ENCODE measurements at regions not wholly inside any gene's neighbourhood (a gene's known extent, or its start where the extent isn't known, plus 50 kb on each side); places are given as distances from the start of the nearest gene placed in this dataset.

DNA sequence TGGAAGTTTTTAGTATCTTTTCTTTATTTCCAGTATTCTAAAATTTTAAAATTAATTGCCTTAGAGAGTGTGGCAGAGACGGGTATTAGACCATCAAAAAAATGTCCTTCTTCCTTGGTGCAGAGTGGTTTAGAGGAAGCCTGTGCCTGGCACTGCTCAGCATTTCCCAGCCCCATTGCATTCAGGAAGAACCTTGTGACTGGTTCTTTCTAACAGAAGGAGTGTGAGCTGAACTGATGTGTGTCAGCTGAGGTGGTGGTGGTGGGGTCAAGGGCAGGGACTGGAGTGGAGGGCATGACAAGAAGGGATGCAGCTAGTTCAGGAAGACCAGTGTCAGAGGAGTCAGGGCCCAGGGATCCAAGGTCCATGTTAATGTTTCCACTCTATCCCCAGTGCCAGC, 58.7 kb upstream of the FDX1 start:
- peaks cover 14 to 15% of the 10 kb centered on the region in 2 donors for H3K4me1 ChIP-seq
- H3K36me3 ChIP-seq = no peaks in the 10 kb centered on the region
- 92 to 100% methylated on average over 1 of the region's 1 CpG for WGBS, 2 donors
- TF ChIP-seq POLR2A (IDR thresholded peaks at IDR 0.05) = no peak
- TF ChIP-seq, protein P1, sequence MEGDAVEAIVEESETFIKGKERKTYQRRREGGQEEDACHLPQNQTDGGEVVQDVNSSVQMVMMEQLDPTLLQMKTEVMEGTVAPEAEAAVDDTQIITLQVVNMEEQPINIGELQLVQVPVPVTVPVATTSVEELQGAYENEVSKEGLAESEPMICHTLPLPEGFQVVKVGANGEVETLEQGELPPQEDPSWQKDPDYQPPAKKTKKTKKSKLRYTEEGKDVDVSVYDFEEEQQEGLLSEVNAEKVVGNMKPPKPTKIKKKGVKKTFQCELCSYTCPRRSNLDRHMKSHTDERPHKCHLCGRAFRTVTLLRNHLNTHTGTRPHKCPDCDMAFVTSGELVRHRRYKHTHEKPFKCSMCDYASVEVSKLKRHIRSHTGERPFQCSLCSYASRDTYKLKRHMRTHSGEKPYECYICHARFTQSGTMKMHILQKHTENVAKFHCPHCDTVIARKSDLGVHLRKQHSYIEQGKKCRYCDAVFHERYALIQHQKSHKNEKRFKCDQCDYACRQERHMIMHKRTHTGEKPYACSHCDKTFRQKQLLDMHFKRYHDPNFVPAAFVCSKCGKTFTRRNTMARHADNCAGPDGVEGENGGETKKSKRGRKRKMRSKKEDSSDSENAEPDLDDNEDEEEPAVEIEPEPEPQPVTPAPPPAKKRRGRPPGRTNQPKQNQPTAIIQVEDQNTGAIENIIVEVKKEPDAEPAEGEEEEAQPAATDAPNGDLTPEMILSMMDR (IDR thresholded peaks at IDR 0.05) = no peak
- no peak for DNase-seq
- H3K27ac ChIP-seq = no peak overlapping the region
- no peaks in the 10 kb centered on the region for H3K27me3 ChIP-seq
- no peaks in the 10 kb centered on the region for H3K9me3 ChIP-seq
- intact Hi-C loops (cut with DNase I) = loop anchor here (10.0 kb wide), 1 partner anchor 76 kb away; the partner anchor contains the start of gene RDX
- H3K4me3 ChIP-seq (replicated peaks in 1 of 3) = no peak overlapping the region

DNA sequence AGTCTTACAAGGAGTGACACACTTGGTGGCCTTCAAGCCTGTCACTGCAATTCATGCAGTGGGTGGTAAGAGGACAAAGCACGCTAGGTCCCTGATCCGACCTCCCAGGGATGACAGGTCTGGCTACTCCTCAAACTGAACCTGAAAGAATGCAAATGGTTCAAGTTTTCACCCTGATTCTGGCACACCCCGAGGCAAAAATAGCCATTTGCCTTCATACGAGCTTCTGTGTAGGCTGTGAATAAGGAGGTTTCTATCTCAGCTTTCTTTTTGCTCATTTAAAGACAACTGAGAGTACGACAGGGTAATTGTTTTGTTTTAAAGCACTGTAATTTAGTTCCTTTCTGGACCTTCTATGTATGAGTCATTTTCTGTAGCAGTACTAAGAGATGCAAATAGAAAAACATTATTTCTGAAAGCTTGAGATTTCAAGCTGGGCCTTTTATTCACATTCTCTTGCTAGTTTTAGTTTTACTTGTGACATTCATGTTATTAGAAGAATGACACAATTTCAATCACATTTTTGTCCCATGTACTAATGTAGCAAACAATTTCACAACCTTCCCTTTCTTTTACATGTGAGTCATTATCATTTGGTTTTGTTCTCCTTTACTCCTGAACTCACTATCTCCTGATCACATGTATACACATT, 56.6 kb upstream of the FDX1 start:
- Histone ChIP-seq H3K4me3 (replicated peaks in 1 of 3) (no peak overlapping the region), H3K4me1 (no peaks in the 10 kb centered on the region), H3K36me3 (no peaks in the 10 kb centered on the region), H3K27me3 (no peaks in the 10 kb centered on the region), H3K27ac (peak overlapping the region in 1 of 3 donors; percentile 33), H3K9me3 (no peaks in the 10 kb centered on the region)
- TF ChIP-seq, protein P1 (IDR thresholded peaks at IDR 0.05) = no peak
- TF ChIP-seq POLR2A (IDR thresholded peaks at IDR 0.05) = no peak
- intact Hi-C loops (cut with DNase I) = loop anchor here (10.0 kb wide), 1 partner anchor 78 kb away; the partner anchor contains the start of gene RDX
- DNase-seq = no peak
- 74 to 82% methylated on average over 5 of the region's 5 CpGs for WGBS, 2 donors

DNA sequence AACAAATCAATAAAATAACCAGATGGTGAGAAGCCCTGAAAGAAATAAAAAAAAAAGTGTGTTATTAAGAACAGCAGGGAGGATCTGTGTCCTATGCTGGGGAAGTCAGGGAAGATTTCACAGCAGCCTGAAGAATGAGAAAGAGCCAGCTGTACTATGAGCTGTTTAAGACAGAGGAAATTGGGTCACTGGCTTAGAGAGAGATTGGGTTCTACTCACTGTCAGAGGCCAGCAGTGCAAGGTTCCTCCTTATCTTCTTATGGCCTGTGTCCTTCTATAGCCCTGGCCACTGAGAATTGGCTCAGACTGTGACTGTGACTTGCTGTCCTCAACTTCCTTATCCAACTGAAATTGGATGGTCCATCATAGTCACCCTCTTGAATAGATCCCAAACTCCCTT, 54.8 kb upstream of the FDX1 start:
- Histone ChIP-seq H3K27ac (no peak overlapping the region), H3K27me3 (no peaks in the 10 kb centered on the region), H3K9me3 (no peaks in the 10 kb centered on the region), H3K4me1 (peaks cover 0 to 6% of the 10 kb centered on the region in 2 donors), H3K36me3 (no peaks in the 10 kb centered on the region), H3K4me3 (replicated peaks in 1 of 3) (no peak overlapping the region)
- intact Hi-C loops (cut with DNase I) = loop anchor here (5.0 to 10.0 kb wide), 3 partner anchors 57 to 173 kb away; partner anchors contain the start of gene RDX
- TF ChIP-seq, protein P1 (IDR thresholded peaks at IDR 0.05) = no peak
- no peak for TF ChIP-seq POLR2A (IDR thresholded peaks at IDR 0.05)
- DNase-seq = no peak

DNA sequence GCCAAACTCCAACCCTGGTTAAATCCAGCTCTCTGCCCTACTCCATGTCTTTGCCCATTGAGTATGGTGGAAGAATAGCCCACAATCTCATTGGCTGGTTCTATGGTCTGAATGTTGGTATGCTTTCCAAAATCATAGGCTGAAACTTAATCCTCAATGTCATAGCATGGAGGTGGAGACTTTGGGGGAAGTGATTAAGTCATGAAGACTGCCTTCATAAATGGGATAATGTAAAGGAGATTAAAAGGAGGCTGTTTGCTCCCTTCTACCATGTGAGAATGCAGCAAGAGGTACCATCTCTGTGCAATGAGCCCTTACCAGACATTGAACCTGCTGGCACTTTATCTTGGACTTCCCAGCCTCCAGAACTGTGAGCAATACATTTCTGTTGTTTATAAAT, 54.4 kb upstream of the FDX1 start:
- Histone ChIP-seq H3K9me3 (no peaks in the 10 kb centered on the region), H3K4me3 (replicated peaks in 1 of 3) (no peak overlapping the region), H3K36me3 (no peaks in the 10 kb centered on the region), H3K27me3 (no peaks in the 10 kb centered on the region), H3K4me1 (peaks cover 0 to 6% of the 10 kb centered on the region in 2 donors), H3K27ac (no peak overlapping the region)
- TF ChIP-seq, protein P1 (IDR thresholded peaks at IDR 0.05) = no peak
- DNase-seq = no peak
- intact Hi-C loops (cut with DNase I) = loop anchor here (5.0 to 10.0 kb wide), 3 partner anchors 57 to 173 kb away; partner anchors contain the start of gene RDX

DNA sequence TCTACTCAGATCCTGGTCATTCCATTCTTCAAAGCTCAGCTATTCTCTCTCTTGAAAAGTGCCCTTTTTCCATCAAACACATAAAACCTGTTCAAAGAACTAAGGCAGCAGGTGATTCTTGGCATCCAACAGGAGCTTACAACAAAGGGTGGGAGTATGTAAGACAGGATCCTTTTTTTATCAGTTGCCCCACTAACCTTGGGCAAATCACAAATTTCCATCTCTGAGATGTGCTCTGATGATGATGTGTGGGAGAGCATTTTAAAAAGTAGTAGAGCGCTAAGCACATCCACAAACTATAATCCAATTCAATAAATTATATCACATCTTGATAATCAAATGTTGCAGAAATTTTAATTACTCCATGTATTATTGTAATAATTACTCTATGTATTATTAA, 53.7 kb upstream of the FDX1 start:
- TF ChIP-seq POLR2A (IDR thresholded peaks at IDR 0.05) = no peak
- Histone ChIP-seq H3K4me3 (replicated peaks in 1 of 3) (no peak overlapping the region), H3K4me1 (peaks cover 0 to 6% of the 10 kb centered on the region in 2 donors), H3K9me3 (no peaks in the 10 kb centered on the region), H3K27ac (no peak overlapping the region), H3K36me3 (no peaks in the 10 kb centered on the region), H3K27me3 (no peaks in the 10 kb centered on the region)
- 66 to 98% methylated on average over 1 of the region's 1 CpG for WGBS, 2 donors
- no peak for DNase-seq
- intact Hi-C loops (cut with DNase I) = loop anchor here (5.0 to 10.0 kb wide), 3 partner anchors 56 to 174 kb away; partner anchors contain the start of gene RDX
